ENCODE measurements at regions not wholly inside any gene's neighbourhood (a gene's known extent, or its start where the extent isn't known, plus 50 kb on each side); places are given as distances from the start of the nearest gene placed in this dataset.

DNA sequence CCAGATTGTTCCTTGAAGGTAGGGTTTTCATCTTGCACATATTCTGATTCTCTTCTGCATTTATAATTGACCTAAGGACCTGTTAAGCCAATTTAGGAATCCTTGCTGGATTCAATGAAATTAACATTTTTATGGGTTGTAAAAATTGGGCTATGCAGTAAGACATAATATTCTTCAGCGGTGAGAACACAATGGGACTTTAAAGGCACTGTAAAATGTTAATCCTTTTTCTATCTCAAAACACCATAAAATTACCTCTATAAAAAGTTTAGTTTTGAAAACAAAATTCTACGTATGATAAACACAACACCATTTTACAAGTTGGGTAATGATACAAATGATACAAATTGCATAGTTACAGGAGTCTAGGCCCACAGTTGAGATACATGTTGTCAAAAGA, 169.2 kb upstream of the DTNA start (continued):
- TF ChIP-seq, protein P1, sequence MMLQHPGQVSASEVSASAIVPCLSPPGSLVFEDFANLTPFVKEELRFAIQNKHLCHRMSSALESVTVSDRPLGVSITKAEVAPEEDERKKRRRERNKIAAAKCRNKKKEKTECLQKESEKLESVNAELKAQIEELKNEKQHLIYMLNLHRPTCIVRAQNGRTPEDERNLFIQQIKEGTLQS (IDR thresholded peaks at IDR 0.05; ENCODE audit: insufficient read depth, low read depth, low read length): no peak
- no peak for TF ChIP-seq TEAD4 (IDR thresholded peaks at IDR 0.05; ENCODE audit: low read depth, low read length)
